HG02763 (cell line): ENCODE measurements at regions not wholly inside any gene's neighbourhood (a gene's known extent, or its start where the extent isn't known, plus 50 kb on each side); places are given as distances from the start of the nearest gene placed in this dataset.

Experiments
- ATAC-seq: cut with Tn5 transposase; IDR thresholded peaks from one replicate; pipeline ENCODE4 v1.9.1; 2021; ENCODE audit warnings: mild to moderate bottlenecking, moderate library complexity; ENCODE audit not compliant: unreplicated experiment

DNA sequence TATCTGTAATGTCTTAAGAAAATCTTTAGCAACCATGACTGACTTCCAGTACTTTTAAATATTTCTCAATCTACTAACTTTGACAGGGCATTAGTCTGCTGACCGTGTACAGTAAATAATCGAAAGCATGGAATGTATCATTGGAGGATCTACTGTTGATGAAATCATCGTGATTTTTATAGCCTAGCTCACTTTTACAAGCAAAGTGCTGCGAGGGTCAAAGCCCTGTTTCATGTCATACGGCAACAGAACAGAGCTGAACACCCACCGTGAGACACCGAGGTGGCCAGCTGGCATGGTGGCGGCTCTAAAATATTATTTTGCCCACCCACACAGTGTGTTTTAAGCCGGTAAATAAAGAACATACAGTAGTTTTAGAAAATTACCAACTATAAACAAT lies 679.3 kb downstream of the FAT4 start:
- ATAC-seq, result no peak

DNA sequence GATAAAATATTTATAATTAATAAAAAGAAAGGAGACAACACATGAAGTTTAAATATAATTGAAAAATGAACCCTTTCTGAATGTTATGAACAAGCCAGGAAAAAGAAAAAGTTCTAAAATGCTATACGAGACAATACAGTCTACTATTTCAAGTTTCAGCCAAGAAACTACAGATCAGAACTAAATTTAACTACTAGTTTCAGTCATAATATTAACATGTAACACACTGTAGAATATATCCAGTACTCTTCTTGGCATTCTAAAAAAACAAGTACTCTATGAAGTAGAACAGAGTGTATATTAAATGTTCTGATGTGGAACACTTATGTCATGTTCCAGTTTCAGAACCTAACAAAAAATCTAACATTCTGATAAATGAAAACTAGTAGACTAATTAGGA lies 679.7 kb downstream of the FAT4 start:
- ATAC-seq, result no peak

DNA sequence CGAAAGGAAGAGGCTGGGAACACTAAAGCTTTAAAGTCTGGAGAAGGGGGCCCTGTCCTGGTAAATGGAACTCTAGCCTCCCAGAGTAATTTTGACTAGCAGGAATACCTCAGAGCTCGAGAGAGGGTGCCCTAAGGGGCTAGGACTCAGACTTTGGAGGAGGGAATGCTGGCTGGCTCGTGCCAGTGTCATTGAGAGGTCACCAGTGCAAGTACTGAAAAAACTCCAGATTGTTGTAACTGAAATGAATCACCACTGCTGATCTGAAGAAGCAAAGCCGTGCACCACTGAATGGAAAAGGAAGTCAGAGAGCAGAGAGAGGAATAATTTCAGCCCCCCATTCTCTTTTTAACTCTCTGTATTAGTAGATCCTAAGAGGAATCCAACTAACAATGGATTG lies 690.2 kb downstream of the FAT4 start:
- no peak for ATAC-seq

DNA sequence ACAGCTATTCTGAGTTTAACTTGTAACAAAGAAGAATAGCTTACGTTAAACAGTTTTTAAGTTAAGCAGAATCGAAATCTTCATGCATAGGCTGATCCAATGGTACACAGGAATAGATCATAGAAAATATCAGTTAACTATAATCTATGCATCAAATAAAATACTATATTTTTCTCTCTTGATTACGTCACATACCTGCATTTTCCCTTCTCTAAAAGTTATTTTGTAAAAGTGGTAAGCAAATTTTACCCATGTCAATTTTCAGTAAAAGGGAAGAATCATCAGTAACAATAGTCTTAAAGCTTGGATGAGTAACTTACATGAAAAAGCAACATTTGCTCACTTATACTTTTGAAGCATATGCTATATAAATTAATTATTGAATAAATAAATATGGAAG lies 692.4 kb downstream of the FAT4 start:
- ATAC-seq, result no peak

DNA sequence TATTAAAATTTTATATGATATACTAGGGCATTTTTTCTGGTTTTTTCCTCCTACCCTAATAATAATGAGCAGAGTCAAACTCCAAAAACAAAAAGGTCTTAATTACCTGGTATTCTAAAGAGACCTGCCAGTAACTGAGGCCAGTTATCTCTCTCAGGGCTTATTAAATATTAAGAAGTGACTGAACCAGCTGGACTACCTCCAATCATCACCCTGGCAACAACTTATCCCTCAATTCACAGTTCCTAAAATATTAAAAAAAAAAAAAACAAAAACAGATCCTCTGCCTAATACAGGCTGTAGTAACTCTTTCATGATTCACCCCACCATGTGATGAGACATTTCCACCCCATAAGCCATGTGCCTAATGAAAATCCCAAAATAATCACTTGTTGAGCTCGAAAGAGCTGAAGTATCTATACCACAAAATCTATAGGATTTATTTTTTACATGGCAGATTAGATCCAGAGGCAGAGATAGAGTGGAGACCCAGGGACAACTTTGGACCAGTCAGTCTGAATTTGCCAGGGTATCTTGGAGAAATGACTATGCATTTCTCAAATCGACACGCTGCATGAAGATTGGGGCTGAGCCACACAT lies 698.0 kb downstream of the FAT4 start:
- no peak for ATAC-seq

DNA sequence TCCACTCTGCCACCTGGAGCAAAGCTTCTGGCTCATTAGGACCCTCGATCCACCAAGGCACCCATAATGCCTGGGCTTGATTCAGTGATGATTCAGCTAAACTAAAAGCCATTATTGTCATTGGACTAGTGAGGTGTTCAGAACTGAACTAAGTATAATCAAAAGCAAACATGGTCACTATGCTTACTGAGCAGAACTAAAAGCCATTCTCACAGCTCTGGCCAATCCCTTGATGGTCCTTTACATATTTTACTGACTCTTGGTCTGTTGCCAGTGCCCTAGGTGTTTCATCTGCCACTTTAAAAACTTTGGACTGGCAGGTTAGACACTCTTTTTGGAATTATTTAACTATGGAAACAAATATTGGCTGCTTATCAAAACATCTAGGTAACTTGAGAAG lies 703.5 kb downstream of the FAT4 start:
- ATAC-seq, result no peak

DNA sequence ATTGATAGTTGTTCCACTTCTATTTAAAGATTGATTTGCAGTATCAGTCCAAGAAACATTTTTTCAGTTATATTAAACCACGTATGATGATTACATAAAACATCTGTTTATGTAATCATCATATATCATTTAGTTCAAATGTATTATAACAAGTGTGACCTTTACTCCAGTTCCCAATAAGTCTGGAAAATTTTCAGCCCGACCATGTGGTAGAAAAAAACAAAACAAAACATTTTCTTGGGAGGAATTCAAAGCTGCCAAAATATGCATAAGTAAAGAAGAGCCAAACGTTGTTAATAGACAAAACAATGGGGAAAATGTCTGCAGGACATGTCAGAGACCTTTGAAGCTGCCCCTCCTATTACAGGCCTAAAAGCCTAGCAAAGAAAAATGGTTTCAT lies 709.1 kb downstream of the FAT4 start:
- no peak for ATAC-seq

DNA sequence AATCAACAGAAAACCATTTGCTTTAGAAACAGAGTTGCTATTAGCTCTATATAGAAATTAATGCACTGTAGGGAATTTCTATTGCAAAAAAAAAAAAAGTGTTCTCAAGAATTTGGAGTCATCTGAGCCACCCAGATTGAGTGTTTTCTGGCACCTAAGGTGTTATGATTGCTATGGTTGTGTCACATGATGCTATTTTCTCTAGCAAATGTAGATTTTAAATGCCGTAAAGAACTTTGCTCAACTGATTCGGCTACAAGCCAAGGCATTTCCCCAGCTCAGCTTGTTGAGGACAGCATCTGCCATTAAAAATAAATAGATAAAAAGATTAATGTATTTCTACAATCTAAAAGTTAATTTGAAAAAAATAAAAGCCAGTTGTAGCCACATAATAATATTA lies 712.8 kb downstream of the FAT4 start:
- no peak for ATAC-seq

DNA sequence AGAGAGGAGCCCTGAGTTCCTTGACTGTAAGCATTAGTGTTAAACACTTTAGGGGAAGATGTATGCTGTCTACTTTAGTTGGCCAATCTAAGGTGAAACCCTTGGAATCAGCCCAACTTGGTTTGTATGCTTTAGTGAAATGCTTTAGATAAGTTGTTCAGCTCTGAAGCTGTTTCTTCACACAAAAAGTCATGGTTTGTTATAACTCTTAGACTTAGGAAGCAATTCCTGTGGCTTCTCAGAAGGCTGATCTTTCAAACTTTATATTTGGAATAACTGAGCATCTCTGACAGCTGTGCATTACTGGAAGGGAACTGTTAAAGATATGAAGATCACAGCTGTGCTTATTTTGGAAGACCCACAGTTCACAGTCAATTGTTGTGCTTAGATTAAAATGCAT lies 714.1 kb downstream of the FAT4 start:
- ATAC-seq, result no peak

DNA sequence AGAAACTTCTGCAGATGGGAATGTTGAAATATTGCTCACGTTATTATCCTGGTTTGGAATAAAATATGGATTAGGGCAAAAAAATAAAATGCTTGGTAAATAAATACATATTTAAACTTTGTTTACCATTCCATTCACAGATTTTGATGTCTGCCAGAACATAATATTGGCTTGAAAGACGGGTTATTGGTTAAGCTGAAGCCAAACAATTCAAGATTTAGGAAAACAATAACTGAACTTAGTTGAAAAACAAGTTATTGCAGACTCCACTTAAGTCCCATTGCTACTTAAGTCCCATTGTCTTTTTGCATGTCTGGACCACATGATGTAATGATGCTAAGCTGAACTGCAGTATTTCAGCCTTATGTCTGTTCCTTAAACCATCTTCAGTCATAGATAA lies 722.5 kb downstream of the FAT4 start:
- ATAC-seq, result no peak

DNA sequence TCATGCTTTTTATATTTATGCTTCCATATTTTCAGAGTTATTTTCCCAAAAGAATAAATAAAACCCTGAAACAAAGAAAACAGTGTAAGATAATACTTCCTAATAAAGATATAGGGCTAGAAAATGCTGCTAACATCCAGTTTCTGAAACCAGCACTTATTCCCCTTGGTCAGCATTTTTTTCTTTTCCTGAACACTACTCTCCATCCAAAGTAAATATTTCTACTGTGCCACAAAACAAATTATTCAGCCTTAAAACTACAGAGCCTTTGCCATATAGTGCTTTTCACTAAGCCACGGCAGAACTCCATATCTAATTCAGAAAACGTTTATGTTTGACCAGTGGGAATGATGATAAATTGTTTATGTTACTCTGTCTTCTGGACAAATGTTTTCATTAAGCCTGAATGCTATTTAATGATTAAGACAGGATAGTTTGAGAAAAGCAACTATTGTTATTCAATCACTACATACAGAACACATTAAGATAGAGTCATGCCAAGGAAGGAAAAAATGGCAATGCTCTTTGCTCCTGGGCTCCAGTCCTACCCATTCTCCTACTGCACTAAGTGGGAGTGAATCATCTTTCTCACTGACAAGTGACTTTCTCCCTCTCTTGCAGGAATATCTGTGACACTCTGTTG lies 723.9 kb downstream of the FAT4 start:
- ATAC-seq, result no peak

DNA sequence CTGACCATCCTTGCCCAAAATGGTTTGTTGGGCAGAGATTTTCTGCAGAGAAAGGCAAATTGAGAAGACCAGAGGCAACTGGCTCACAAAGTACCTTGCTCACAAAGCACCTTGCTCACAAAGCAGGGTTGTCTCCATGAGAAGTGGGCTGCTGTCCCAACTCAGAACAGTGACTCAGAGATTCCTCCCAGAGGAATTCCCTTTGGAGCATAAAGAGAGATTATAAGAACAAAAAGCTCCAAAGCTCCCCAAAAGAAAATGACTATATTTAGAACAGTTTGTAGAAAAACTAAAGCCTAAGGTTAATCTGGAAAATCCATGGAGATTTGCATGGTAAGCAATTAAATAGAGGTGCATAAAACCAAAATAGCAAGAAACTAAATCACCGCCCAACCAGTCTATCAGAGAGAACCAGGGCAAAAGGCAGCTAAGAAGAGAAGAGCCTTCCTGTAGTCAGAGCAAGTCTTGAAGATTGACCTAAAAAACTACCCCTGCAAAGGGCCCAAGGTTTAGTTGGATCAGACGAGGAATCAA lies 731.4 kb downstream of the FAT4 start:
- ATAC-seq, result no peak

DNA sequence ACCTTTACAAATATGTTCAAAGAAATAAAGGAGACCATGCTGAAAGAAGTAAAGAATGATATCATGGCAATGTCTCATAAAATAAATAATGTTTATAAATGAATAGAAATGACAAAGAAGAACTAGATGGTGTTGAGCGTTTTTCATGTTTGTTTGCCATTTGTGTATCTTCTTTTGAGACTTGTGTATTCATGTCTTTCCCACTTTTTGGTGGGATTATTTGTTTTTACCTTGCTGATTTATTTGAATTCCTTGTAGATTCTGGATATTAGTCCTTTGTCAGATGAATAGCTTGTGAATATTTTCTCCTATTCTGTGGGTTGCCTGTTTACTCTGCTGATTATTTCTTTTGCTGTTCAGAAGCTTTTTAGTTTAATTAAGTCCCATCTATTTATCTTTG lies 732.4 kb downstream of the FAT4 start:
- no peak for ATAC-seq

DNA sequence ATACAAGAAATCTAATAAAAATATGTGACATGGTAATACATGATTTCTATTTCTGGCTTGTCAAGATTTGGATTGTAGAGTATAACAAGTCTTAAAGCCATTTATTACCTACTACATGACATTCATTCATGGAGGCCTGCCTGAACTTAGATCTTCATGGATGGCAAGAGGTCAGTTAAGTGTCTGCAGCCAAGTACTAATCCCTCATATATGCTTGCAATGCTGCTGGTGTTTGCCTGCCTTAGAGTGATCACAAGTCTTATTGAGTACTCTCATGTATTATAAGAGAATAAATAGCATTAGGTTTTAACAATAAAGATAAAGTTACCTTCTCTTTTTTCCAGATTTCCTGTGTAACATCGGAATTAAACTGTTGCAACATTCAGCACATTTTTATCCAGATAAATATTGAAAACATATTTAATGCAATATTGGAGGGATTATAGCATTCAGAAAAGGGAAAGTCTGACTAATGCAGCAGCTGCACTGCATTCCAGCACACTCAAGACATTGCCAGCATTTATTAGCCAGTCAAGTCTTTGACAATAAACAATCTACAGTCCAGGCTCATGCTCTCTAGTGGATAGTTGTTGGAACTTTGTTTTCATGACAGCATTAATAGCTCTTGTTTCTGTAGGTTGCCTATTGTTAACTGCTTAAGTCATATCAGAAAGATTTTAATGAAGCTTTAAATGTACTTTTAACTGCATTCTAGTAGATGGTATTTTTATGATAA lies 737.1 kb downstream of the FAT4 start:
- ATAC-seq, result no peak

DNA sequence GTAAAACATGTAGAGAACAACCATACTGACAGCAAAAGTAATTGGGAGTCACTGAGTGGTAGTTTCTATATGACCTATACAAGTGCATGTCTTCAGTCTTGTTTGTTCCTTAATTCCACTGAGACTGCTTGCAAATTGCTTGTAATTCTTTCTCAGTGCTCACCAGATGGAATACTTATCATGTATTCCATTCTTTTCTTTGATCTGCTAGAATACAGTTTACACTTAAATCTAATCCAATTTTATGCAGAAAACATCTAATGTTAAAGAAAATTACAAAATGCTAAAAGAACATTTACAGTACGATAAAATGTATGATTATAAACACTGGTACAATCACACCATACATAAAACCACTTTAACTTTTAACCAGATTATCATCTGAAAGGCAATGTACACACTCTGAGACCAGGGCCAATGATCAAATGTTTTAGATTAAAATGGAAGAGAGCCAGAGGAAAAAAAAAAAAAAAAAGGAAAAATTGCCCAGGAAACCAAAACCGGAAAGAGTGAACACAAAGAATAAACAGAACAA lies 741.4 kb downstream of the FAT4 start:
- ATAC-seq, result no peak

DNA sequence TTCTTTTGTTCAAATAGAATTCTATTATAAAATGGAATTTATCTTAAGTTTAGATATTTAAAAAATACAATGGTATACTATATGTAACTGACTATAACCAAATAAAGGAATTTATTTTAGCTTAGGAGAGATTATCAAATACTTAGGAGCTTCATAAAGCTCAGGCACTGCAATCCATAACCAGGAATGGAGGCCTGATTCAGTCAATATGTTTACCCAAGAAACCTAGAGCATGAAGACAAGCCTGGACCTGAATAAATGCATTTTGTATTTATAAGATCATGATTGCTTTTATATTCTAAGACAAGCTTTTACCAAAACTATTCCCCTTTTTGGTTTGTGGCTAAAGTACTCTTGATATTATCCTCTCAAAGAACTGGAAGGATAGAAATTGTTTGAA lies 742.6 kb downstream of the FAT4 start:
- no peak for ATAC-seq

DNA sequence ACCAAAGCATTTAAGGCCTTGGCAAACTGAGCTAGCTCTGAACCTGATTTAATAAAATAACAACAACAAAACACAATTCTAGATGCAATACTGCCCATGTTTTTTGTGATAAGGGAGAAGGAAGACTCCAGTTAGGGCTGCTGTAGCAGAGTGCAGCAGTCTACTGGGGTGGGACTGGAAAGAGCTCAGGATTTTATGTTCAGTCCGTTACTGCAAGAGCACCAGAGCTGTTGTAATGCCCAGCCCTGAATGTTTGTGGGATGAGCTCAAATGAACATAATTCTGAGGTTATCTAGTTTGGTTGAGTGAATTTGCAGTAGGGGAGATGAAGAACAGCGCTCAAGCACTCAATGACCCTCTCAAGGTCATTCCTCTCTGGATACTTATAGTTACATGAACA lies 743.8 kb downstream of the FAT4 start:
- ATAC-seq, result no peak

DNA sequence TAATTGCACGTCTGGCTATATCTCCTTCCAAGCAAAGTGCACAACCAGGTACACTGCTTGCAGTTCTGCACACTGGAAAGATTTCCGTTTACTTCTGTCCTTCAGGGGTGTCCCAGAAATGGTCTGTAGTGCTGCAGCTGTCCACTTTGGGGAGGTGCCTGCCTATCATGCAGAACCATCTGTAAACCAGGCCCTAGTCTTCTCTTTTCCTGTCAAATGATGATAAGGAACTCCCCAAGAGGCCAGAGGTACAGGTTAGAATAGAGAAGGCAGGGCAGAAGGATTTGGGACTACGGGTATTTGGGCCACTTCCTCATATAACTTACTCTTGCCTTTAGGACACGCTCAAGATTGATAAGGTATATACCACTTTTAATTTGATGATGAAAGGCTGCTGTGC lies 746.9 kb downstream of the FAT4 start:
- no peak for ATAC-seq

DNA sequence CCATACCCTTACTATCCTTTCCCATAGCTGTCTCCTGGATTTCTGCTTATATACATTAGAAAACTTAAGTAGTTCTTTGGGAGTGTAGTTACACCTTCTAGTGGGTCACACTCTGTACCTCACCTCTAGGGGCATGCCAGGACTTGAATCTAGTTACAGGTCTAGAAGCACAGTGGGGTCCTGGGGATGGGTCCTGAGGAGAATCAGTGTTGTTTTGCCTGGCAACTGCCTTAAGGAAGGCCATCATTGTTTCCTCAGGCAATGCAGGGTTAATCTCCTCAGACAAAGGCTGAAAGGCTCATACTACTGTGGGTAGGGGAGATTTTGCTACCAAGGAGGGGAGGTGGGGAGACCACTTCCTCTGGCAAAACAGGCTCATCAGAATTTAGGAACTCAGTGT lies 750.3 kb downstream of the FAT4 start:
- no peak for ATAC-seq

DNA sequence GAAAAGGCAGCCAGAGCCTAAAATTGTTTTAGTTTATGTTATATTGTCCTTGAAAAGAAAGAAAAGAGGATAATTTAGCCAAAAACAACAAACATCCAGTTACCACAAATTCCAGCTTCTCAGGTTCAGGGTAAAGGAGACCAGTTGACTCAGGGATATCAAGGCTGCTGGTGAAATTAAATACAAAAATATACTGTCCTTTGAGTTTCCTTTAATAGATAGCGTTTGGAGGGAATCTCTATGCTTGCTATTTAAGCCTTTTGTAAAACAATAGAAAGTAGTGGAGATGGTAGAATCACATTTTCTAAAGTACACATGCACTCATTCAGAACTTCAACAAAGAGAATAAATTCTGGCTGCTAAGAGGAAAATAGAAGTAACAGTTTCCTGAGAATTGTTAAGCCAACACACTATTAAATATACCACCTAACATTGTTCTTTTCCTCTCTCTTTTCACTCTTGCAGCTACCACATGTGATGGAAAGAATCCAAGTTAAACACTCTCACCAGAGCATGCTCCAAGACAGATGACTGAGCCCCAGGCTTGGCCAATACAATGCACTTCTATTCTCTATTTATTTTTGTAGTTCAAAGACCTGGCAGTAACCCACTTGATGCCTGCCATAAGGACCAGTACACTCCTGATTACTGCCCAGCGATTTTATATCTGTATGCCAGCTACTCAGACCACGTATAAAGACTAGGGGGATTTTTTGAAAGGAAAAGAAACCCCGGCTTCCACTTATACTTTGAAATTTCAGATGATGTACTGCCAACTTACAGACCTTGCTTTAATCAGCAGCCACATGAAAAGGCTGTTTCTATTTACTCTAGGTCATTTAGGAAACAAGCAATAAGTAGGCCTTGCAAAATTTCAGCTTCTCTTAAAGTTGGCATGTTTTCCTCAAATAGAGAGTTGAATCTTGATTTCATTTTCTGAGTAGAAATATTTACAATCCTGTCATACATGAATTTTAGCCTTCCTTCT lies 756.9 kb downstream of the FAT4 start:
- ATAC-seq, result no peak

DNA sequence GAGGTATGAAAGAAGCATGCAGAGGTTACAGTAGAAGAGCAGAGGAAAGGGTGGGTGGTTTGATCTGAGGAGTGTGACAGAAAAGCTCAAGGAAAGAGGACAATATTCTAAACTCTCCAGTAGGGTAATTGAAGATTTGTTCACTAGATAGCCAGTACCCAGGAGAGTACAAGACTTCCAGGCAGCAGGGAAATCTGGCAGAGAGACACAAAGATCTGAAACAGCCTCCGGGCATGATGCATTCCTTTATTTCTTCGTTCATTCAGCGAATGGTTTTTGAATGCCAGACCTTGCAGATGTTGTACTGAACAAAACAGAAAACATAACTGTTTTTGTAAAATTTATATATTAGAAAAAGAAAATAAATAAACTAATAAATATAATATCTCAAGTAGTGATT lies 766.6 kb downstream of the FAT4 start:
- ATAC-seq, result no peak
